HG02678 (cell line): ENCODE measurements at regions not wholly inside any gene's neighbourhood (a gene's known extent, or its start where the extent isn't known, plus 50 kb on each side); places are given as distances from the start of the nearest gene placed in this dataset.
"Not testable (repeated sequence)": the region's sequence is repeated elsewhere in the genome, so short reads cannot be mapped to it uniquely, and the experiment has no call there.

Experiments used
- ATAC-seq: cut with Tn5 transposase; IDR thresholded peaks from one replicate; pipeline ENCODE4 v1.9.1; 2021; ENCODE audit warnings: mild to moderate bottlenecking, moderate library complexity; ENCODE audit not compliant: unreplicated experiment

GRCh38 chr9:38196714-38197113, 127.7 kb upstream of the SHB start:
- ATAC-seq: no peak

- ATAC-seq: no peak
These were observed 126.7 kb upstream of the SHB start for GRCh38 chr9:38195737-38196161.

DNA sequence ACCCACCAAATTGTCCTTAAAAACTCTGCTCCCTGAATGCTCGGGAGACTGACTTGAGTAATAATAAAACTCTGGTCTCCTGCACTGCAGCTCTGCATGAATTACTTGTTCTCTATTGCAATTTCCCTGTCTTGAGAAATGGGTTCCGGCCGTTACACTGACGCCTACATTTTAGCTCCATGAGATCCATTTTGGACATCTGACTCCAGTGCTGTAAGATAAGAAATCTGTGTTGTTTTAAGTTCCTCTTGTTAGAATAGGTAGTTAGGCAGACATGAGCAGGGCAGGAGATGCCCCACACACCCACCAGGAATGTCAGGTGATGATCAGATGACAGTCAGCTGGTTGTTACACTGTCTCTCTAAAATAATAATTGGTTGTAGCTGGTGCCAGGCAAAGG, 125.8 kb upstream of the SHB start:
- ATAC-seq: no peak

DNA sequence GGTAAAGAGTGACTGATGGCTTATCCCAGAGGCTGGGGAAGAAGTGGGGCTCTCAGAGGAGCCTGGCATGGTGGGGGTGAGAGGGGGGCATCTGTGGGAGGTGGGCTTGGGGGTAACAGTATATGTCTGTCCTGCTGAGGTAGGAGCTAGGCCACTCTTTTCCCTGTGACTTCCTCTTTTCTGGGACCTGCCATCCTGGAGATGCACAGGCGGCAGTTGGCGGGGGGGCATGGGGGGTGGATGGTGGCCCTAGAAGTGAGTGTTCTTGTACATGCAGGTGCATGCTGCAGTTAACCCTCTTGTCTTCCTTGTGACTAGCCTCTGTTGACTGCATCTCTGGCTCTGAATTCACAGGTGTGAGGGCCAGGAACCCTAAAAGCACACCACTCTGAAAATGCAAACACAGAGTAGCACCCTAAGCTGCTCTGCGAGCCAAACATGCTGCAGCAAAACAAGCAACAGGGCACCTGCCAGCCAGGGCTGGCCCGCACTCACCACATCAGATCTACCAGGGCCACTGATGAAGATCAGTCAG, 123.8 kb upstream of the SHB start:
- ATAC-seq: no peak

- ATAC-seq: no peak
These were observed 117.5 kb upstream of the SHB start for GRCh38 chr9:38186404-38187115.

DNA sequence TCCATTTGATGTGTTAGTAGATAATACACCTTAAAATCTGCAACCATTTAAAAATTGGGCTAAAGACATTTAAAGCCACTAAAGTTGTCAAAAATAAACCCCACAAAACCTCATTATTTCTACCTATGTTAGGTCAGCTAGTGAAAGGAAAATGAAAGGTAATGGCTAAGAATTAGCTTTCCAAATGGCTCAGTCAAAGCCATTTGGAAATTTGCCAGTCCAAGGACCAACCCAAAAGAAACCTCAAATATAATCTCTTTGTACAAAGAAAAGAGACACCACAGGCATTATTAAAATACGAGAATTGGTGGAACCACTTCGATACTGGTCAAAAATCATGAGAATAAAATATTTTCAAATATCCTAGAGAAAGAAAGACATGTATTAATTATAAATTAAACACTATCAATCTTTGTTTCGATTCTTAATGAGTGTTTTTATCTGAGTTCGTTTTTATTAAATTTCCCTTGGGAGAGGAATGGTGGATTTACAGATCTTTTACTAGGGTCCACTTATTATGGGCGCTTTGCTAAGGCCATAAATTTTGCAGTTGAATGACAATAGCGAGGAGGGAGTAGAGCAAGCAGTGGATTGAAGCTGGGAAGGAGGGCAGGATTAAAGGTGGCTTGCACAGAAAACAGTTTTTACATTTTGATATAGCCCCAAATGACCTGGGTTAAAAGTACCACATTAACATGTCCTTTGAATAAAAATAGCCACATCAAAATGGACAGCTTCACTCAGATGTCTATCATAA, 116.8 kb upstream of the SHB start:
- no peak for ATAC-seq

DNA sequence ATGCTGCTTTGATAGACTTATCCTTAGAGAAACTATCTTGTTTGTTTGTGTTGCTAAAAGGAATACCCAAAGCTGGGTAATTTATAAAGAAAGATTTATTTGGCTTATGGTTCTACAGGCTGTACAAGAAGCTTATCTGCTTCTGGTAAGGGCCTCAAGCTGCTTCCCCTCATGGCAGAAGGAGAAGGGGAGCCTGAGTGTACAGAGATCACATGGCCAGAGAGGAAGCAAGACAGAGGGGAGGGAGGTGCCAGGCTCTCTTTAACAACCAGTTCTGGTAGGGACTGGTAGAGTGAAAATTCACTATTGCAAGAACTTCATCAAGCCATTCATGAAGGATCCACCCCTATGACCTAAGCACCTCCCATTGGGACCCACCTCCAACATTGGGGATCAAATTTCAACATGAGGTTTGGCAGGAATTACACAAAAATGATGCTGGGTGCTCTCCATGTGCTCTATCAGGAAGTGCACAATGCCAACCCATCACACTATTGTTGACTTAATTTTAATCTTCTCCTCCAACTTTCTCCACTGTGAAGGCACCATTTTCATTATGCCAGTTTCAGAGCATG, 115.1 kb upstream of the SHB start:
- ATAC-seq: no peak

DNA sequence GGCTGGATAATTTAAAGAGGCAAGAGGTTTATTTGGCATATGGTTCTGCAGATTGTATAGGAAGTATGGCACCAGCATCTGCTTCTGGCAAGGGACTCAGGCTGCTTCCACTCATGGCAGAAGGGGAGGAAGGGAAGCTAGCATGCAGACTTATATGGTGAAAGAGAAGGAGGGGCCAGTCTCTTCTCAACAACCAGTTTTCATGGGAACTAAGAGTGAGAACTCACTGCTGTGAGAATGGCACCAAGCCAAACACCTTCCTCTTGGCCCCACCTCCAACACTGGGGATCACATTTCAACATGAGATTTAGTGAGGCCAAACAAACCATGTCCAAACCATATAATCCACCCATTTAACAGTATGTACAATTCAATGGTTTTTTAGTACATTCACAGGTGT, 113.3 kb upstream of the SHB start:
- ATAC-seq: no peak

DNA sequence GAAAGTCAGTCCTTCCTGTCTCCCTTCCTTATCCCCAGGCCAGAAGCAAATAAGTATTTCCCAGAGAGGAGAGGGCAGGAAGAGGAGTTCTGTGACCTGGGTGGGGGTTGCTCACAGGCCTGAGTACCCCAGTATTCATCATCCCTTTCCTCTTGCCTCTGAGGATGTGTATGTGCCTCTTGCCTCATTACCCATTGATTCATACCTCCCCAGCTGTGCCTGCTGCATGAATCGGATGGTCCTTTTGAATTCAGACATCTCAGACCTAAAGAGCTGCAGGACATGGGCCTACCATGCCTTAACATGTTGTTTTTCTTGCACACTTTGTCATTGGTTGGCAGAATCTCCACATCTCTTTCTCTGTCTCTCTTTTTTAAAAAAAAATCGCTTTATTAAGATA, 112.8 kb upstream of the SHB start:
- ATAC-seq: no peak

DNA sequence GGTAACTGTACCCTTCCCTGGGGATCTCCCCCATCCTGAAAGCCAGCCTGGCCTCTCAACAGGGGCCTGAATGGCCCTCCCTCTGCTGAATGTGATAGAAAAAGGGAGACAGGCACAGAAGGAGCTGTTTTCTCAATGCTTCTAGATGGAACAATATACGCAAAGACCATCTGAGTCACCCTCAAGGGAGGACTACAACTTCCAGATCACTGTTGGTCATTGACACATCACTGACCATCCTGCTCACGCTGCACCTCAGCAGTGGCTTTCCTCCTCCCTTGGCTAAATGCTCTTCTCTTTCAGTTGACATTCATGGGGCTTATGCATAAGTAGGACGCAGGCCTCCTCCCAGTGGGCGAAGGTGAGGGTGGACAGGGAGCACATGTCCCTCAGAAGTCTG, 112.2 kb upstream of the SHB start:
- ATAC-seq: no peak

DNA sequence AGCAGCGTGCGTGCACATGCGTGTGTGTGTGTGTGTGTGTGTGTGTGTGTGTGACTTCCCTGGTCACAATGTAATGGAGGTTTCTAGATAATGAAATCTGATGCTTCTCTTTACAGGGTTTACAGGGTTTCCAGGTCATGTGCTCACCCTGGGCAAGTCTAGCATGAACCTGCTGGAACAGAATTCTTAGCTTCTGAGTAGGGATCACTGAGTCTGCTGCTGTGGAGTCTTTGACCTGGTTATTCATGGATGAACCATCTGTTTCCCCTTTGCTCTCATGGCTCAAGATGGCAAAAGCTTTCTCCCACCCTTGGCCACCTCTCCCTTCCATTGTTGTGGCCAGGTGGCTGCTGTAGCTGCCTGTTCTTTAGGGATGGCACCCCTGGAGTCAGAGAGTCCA, 111.6 kb upstream of the SHB start:
- ATAC-seq: no peak

DNA sequence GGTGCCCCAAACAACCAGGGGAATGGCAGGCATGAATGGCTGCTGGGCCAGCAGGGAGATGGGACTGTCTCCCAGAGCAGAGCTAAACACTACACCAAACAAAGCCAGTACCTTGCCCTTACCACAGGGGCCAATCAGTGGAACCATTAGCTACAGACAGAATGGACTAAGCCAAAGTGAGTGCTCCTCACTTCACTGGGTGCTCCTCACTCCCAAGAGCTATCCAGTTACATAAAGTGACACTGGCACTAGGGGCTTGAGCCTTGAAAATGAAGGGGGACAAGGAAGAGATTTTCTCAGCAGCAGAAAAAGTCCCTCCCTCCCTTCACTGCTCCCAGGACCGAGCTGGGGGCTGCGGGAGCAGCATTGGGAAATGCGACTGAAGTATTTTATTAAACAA, 110.9 kb upstream of the SHB start:
- ATAC-seq: no peak

- no peak for ATAC-seq
These were observed 109.2 kb upstream of the SHB start for GRCh38 chr9:38178237-38178636.

DNA sequence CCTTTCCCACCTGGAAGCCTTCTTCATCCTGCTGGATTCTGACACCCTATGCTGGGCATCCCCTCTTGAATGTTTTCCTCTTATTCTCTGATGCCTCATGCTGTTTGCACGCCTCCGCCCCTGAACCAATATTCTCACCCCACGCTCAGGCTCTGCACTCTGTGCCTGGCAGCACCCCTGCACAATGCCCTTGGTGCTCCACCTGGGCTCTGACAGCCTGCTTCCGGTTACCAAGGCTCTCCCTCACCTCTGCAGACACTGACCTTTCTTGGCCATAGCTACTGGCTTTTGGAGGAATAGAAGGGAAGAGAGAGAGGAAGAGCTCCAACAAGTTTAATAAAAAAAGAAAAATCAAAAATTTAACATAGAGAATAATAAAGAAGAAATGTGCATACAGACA, 108.7 kb upstream of the SHB start:
- no peak for ATAC-seq

- ATAC-seq: no peak
These were observed 107.2 kb upstream of the SHB start for GRCh38 chr9:38176251-38176650.

- ATAC-seq: no peak
These were observed 106.4 kb upstream of the SHB start for GRCh38 chr9:38175423-38175822.

DNA sequence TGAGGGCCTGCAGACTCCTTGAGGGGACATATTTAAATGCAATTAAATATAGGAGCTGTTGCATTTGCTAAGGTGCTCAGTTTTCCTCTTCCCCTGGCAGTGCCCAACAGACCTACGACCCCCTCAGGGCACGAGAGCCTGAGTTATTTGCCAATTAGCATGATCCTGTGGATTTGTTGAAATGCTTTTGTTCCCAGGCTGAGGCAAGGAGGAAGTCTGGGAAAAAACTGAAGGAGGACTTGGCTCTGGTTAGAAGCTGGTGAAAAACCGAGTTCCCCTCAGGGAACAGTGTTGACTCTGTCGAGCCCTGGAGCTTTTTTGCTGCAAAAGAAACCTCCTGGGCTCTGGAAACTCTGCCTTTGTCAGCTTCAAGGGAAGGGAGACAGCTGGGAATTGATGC, 103.6 kb upstream of the SHB start:
- ATAC-seq: no peak

- no peak for ATAC-seq
These were observed 102.9 kb upstream of the SHB start for GRCh38 chr9:38171926-38172325.

- ATAC-seq: no peak
These were observed 102.5 kb upstream of the SHB start for GRCh38 chr9:38171538-38171884.

- not testable (repeated sequence) for ATAC-seq
These were observed 101.9 kb upstream of the SHB start for GRCh38 chr9:38170763-38171537.

- not testable (repeated sequence) for ATAC-seq
These were observed 101.1 kb upstream of the SHB start for GRCh38 chr9:38170155-38170554.
